ENCODE measurements at regions not wholly inside any gene's neighbourhood (a gene's known extent, or its start where the extent isn't known, plus 50 kb on each side); places are given as distances from the start of the nearest gene placed in this dataset.

DNA sequence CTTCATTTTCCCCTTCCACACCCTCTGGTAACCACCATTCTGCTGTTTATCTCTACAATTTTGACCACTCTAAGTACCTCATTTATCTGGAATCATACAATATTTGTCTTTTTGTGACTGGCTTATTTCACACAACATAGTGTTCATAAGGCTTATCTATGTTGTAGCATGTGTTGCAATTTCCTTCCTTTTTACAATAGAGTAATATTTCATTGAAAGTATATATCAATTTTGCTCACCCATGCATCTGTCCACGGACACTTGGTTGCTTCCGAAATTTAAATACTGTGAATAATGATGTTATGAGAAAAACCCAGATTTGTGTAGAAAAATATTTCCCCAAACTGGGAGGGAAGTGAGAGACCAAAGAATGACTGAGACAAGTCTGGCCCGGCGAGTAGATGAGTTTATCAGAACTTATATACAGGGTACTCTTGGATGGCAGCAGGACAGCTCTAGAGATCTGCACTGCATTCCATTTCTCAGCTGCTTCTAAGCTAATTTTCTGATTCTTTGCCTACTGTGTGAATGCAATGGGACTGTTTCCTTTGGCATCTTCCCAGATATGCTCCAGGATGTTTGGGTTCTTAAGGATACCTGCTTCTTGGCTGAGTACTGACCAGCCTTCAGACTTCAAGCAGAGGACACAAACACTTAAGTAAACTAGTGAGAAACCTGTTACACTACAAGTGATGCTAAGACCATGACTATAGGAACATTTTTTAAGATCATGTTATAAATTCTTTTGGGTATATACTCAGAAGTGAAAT is 834.0 kb upstream of the PCDH9 start:
- FAIRE-seq (no peak), DNase-seq (ENCODE audit: low spot score) (no peak)

GRCh38 chr13:68063181-68063580 is 833.0 kb upstream of the PCDH9 start:
- FAIRE-seq (no peak), DNase-seq (ENCODE audit: low spot score) (no peak)

DNA sequence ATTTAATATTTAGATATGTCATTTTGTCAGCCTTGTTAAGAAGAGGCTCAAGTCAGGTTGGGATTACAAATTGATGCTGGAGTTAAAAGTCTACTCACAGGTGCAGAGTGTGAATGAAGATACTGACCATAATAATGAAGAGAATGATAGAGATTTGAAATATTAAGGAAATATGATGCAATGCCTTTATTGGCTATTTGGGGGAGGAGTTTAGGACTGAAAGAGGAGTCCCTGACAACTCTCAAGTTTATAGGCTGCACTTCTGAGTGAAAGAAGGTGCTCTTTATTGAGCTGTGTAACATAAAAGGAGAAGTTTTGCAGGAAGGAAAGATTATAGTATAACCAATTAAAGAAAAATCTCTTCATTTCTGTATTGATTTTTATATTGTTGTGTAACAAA is 827.7 kb upstream of the PCDH9 start:
- DNase-seq (ENCODE audit: low spot score), result no peak

DNA sequence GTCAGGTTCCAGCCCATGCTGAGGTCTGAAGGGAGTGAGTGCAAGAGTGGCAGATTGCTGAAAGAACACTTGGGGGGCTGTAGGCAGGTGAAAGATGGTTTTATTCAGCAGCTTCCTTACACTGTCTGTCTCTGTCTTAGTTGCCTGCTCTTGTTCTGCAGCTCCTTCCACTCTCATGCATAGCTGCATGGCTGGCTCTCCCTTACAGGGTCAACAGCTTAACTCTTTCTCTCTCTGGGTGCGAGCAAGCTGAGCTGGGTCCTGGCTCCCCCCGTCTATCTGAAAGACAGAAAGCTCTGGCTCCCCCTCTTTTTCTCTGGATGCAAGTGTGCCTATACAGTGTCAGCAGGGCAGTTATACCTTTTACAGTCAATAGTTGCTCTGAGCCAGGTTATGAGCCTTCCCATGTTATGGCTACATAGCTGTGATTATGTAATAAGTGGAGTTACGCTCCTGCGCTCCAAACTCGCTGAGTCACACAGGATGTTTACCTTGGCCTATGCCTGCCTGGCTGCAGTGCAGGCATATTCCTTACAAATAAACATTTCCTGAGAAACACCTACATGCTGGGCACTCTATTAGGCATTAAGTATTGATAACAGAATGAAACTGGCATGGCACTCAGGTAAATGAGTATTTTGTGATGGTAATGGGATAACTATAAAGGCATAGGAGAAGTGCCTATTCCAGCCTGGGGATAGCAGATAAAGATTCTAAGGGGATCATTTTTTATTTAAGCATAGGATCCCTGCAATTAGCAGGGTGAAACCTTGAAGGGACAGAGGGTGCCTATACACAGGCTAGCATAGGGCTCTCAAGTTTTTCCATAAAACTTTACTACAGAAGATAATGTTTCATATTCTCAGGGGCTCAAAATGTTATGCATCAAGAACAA is 826.9 kb upstream of the PCDH9 start:
- no peak for FAIRE-seq

More for the DNA sequence above, 827.7 kb upstream of the PCDH9 start:
- FAIRE-seq, result no peak

DNA sequence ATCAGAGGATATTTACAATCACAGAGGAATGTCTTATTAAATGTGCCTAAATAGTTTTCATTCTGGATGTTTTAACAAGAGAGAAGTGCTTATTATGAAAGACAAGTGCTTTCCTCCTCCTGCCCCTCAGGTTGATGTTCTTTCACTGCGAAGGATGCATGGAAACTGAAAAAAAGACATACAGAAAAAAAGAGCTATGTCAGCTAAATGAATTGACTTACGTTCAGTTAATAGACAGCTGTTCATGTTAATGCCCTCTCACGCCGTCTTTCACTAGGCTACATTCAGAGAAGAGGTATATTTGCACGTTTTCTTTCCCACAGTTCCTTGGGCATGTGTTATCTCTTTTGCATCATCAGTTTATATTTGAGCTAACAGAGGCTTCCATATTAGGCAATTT is 821.8 kb upstream of the PCDH9 start:
- DNase-seq (ENCODE audit: low spot score), result no peak
- no peak for FAIRE-seq

More for the DNA sequence above, 826.9 kb upstream of the PCDH9 start:
- no peak for DNase-seq (ENCODE audit: low spot score)

GRCh38 chr13:68050761-68051160 is 820.6 kb upstream of the PCDH9 start:
- no peak for FAIRE-seq
- no peak for DNase-seq (ENCODE audit: low spot score)

DNA sequence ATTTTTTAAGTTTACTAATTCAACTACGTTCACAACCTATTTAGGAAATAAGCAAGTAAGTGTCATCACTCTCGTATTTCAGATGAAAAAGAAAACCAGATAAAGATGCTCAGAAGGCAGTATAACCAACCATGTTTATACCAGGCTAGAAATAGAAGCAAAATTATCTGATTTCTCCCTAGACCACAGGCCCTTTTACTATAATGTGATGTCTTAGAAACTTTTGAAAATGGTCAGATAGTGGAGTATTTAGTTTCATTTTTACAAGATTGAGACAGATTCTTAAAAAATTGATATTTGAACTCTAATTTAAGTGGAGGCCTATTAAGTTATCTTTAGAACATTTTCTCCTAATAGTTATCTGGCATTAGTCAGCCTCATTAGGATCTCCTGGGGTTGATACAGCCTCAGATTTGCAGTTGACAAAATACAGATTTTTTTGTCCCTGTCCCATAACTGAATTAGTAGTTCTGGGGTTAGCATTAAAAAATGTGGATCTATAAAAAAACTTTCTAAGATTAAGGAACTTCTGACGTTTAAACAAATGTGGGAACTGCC is 818.7 kb upstream of the PCDH9 start:
- FAIRE-seq (no peak), DNase-seq (ENCODE audit: low spot score) (no peak)

- FAIRE-seq (no peak), DNase-seq (ENCODE audit: low spot score) (no peak)
These were observed 817.8 kb upstream of the PCDH9 start for GRCh38 chr13:68047889-68048288.

DNA sequence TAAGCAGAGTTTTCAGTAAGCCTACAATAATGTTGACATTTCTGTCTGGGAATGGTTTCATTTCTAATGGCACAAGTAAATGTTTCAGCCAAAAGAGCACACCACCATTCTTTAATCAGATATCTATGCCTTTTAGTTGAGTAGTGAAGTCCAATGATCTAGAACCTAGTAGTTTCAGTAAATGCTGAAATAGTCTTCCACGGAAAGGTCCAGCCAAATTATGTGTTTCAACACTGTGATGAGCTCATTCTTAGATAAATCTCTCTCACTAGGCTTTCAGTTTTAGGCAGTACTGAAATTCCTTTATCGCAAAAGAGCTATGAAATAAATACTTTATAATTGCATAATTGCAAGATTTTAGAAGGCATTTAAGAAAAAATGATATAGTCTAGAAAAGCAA is 816.8 kb upstream of the PCDH9 start:
- FAIRE-seq, result no peak
- DNase-seq (ENCODE audit: low spot score), result no peak

DNA sequence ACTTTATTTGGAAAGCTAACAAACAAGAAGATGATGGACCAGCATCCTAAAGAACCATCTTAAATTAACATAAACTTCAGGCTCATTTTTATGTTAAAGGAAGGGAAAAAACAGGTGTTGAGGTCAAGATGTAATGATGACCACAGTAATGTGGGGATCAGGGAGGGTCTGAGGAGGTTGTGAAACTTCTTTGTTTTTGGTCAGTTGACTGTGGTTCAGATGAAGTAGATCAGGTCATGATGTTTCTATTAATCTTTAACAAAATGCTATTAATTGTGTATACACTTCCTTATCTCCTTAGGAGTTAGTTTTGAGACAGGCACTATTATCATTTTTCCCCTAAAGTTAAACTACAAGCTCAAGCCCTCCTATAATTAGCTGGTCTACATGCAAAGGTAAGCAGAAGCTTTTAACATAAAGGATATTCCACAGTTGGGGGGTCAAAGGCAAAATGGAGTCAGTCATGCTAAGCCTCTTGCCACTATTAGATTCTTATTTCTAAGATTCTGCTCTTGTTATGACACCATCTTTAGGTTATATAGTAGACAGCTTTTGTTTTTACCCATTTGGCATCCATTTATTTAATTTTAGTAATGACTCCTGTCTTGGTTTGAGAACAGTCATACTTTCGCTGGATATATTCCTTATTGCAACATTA is 800.1 kb upstream of the PCDH9 start:
- no peak for FAIRE-seq
- no peak for DNase-seq (ENCODE audit: low spot score)

DNA sequence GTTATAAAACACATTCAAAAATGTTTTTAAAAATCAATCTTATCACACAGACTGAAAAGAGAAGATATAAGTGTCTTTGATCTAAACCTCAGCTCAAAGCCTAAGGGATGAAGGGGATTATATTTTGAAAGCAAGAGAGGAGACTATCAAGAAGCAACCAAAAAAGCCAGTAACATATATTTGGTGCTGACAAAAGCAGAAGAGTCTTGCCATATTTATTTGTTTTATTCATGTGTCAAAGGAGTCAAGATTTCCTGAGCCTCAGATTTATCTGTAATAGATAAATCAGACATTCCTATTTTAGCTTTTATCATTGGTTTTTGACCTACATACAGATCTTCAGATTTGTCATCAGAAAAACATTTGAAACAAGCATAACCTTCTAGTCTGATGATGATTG is 798.6 kb upstream of the PCDH9 start:
- DNase-seq (ENCODE audit: low spot score) (no peak), FAIRE-seq (no peak)

DNA sequence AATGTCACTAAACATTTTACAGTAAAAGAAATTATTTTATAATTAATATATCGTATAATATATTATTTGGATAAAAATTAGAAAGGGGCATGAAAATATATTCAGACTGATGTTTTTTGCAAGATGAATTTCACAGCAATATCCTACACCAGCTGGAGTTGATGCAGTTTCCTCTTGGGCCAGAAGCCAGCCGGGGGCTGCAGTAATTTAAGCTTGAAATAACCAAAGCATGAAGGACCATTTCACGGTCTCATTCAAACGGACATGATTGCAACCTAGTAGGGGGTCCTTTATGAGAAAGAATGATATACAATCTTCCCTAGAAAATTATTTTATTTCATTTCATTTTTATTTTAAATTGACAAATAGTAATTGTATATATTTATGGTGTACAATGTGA is 797.2 kb upstream of the PCDH9 start:
- FAIRE-seq (no peak), DNase-seq (ENCODE audit: low spot score) (no peak)

- FAIRE-seq, result no peak
- DNase-seq (ENCODE audit: low spot score), result no peak
These were observed 795.9 kb upstream of the PCDH9 start for GRCh38 chr13:68026077-68026476.

DNA sequence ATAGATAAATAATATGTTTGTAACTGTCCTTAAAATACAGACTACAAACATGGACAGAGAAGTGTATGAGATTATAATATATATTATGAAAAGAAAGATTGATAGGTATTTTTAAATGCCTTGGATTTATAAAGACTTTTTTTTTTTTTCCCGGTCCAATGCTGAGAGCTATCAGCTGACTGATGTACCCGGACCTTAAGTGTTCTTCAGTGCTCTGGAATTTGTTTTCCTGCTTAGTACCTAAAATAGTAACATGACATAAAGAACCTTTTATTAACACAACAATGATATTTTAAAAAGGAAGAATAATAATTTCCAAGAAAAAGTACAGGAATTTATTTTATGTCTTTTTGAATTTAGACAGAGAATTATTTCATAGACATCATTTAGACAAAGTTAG is 795.5 kb upstream of the PCDH9 start:
- no peak for DNase-seq (ENCODE audit: low spot score)
- no peak for FAIRE-seq

DNA sequence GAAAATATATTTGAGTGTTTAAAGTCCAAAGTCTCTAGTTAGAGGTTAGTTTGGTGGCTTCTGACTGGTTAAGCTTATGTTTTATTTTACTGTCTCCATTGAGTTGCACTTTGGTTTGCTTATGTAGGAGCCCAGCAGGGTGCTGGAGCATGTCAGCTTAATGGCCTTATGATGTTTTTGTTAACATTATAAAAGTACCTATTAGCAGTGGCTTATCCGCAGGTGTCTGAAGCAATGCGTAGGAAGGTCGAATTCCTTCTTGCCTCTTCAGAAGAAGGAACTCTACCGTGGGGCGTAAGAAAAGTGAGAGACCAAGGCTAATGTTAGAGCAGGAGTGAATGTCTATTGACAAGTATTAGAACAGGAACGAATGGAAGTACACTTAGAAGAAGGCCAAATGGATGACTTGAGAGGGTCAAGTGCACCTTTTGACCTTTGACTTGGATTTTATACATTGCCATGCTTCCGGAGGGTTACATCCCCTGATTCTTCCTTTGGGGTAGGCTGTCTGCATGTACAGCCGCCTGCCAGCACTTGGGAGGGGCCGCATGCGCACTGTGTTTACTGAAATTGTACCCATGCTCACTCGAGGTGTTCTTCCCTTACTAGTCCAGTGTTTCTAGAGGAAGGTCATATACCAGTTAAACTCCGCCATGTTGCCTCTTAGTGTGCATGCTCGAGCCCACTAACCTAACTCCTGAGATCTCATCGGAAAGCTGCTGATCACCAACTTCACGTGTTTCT is 793.9 kb upstream of the PCDH9 start:
- FAIRE-seq (no peak), DNase-seq (ENCODE audit: low spot score) (no peak)

GRCh38 chr13:68019901-68020300 is 789.8 kb upstream of the PCDH9 start:
- FAIRE-seq (no peak), DNase-seq (ENCODE audit: low spot score) (no peak)

DNA sequence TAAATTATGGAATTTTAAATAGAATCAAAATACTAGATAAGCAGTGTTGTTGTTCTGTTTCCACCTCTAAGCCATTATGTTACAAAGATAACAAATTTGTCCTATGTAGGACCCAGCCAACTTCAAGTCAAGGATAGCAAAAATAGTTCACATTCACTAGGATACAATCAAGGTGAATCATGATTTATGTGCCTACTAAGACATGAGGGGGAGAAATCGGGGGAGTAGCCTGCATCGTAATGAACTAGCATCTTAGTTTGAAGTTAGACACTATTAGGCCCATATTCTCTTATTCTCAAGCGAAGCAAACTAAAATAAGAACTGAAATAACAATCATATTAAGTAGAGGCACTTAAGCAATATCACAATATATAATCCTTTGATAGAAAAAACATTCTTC is 779.4 kb upstream of the PCDH9 start:
- DNase-seq (ENCODE audit: low spot score) (no peak), FAIRE-seq (no peak)

- DNase-seq (ENCODE audit: low spot score) (no peak), FAIRE-seq (no peak)
These were observed 777.4 kb upstream of the PCDH9 start for GRCh38 chr13:68007576-68007975.

DNA sequence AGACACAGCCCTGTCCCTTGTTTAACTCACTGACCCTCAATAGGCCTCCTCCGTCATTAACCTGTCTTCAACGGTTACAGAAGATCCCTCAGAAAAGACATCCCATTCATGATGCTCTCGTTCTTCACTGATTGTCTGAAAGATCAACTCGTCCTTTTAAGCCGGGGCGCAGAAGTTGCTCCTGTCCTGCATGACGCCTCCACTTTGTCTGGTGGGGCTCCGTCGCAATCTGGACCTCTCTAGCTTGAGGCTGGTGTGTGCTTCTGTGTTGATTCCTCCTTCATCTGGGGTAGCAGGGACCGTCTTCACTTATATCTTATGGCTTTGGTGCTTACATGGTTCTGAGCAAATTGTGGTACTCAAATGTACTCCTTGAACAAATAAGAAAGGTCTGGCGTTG is 766.0 kb upstream of the PCDH9 start:
- no peak for DNase-seq (ENCODE audit: low spot score)
- no peak for FAIRE-seq

GRCh38 chr13:67990868-67991267 is 760.7 kb upstream of the PCDH9 start:
- FAIRE-seq, result no peak
- DNase-seq (ENCODE audit: low spot score), result no peak

DNA sequence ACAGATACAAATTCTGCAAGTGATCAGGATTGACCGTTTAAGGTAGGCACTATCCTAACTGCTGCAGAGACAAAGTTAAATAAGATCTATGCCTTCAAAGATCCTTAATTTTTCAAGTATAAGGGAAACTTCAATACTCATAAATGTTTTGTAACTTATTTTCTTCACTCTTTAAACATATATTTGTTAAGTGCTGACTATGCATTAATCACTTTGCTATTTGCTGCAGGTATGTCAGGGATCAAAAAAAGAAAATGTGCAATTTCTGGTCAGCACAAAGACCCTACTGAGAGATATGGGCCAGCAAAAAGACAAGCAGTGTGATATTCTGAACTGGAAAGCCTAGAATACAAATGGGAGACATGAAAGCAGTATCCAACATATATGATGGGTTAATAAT is 756.1 kb upstream of the PCDH9 start:
- DNase-seq (ENCODE audit: low spot score) (no peak), FAIRE-seq (no peak)
